ENCODE measurements at regions not wholly inside any gene's neighbourhood (a gene's known extent, or its start where the extent isn't known, plus 50 kb on each side); places are given as distances from the start of the nearest gene placed in this dataset.

GRCh38 chr18:43571078-43571689 is 293.9 kb upstream of the SYT4 start:
- DNase-seq (ENCODE audit: low spot score), result no peak

- no peak for DNase-seq (ENCODE audit: low spot score)
Measured at GRCh38 chr18:43572163-43572562, 294.9 kb upstream of the SYT4 start.

GRCh38 chr18:43574974-43575373 is 297.7 kb upstream of the SYT4 start:
- DNase-seq (ENCODE audit: low spot score), result no peak

- no peak for DNase-seq (ENCODE audit: low spot score)
Measured at GRCh38 chr18:43578211-43578610, 300.9 kb upstream of the SYT4 start.

- DNase-seq (ENCODE audit: low spot score), result no peak
Measured at GRCh38 chr18:43578706-43579105, 301.4 kb upstream of the SYT4 start.

GRCh38 chr18:43581936-43582519 is 304.7 kb upstream of the SYT4 start:
- DNase-seq (ENCODE audit: low spot score), result no peak

GRCh38 chr18:43587538-43588153 is 310.4 kb upstream of the SYT4 start:
- DNase-seq (ENCODE audit: low spot score), result no peak

- DNase-seq (ENCODE audit: low spot score), result no peak
Measured at GRCh38 chr18:43588838-43589237, 311.5 kb upstream of the SYT4 start.

GRCh38 chr18:43589611-43590151 is 312.4 kb upstream of the SYT4 start:
- DNase-seq (ENCODE audit: low spot score), result peak; percentile 86

GRCh38 chr18:43590182-43590903 is 313.1 kb upstream of the SYT4 start:
- DNase-seq (ENCODE audit: low spot score), result peak; percentile 87

- no peak for DNase-seq (ENCODE audit: low spot score)
Measured at GRCh38 chr18:43592269-43592668, 315.0 kb upstream of the SYT4 start.

- DNase-seq (ENCODE audit: low spot score), result no peak
Measured at GRCh38 chr18:43596105-43596712, 318.9 kb upstream of the SYT4 start.

- DNase-seq (ENCODE audit: low spot score), result no peak
Measured at GRCh38 chr18:43601432-43601831, 324.1 kb upstream of the SYT4 start.

- no peak for DNase-seq (ENCODE audit: low spot score)
Measured at GRCh38 chr18:43605224-43605623, 327.9 kb upstream of the SYT4 start.

GRCh38 chr18:43606795-43607194 is 329.5 kb upstream of the SYT4 start:
- no peak for DNase-seq (ENCODE audit: low spot score)

- DNase-seq (ENCODE audit: low spot score), result no peak
Measured at GRCh38 chr18:43620936-43621335, 343.6 kb upstream of the SYT4 start.

GRCh38 chr18:43622024-43622423 is 344.7 kb upstream of the SYT4 start:
- DNase-seq (ENCODE audit: low spot score), result no peak

GRCh38 chr18:43625582-43625981 is 348.3 kb upstream of the SYT4 start:
- no peak for DNase-seq (ENCODE audit: low spot score)

GRCh38 chr18:43627848-43628530 is 350.7 kb upstream of the SYT4 start:
- no peak for DNase-seq (ENCODE audit: low spot score)

GRCh38 chr18:43634994-43635393 is 357.7 kb upstream of the SYT4 start:
- no peak for DNase-seq (ENCODE audit: low spot score)

- no peak for DNase-seq (ENCODE audit: low spot score)
Measured at GRCh38 chr18:43635397-43635796, 358.1 kb upstream of the SYT4 start.
